GM10266 (cell line): ENCODE measurements at regions not wholly inside any gene's neighbourhood (a gene's known extent, or its start where the extent isn't known, plus 50 kb on each side); places are given as distances from the start of the nearest gene placed in this dataset.

Experiments used
- DNase-seq: peaks from one replicate; pipeline ENCODE4 v3.0.0; 2012; ENCODE audit errors: extremely low spot score
- CTCF ChIP-seq: IDR thresholded peaks from 2 replicates; pipeline ENCODE4 v1.5.1; 2012; ENCODE audit warnings: mild to moderate bottlenecking, low read depth; ENCODE audit not compliant: control insufficient read depth, insufficient read depth; ENCODE audit errors: missing control alignments

DNA sequence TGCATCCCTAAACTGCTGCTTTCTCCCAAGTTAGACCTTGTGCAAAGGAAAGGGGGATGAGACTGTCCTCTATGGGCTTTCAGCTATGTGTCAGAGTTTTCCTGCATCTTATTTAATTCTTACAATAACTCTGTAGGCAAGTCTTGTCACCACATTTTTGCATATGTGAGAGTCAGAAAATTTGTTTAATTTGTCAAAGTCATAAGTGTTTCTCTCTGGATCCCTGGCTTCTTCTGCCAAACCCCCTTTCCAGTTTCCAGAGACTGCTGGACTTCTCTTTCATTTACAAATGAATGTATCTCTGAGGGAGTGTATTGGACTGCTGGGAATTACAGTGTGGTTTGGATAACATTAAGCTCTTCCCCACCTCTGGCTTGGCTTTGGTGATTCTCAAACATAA lies 877.6 kb upstream of the SEL1L start:
- TF ChIP-seq CTCF = no peak
- DNase-seq = no peak

- no peak for DNase-seq
- TF ChIP-seq CTCF = no peak
Measured at GRCh38 chr14:82412545-82412944, 878.9 kb upstream of the SEL1L start.

GRCh38 chr14:82414853-82415539 lies 881.3 kb upstream of the SEL1L start:
- DNase-seq = no peak
- TF ChIP-seq CTCF = no peak

DNA sequence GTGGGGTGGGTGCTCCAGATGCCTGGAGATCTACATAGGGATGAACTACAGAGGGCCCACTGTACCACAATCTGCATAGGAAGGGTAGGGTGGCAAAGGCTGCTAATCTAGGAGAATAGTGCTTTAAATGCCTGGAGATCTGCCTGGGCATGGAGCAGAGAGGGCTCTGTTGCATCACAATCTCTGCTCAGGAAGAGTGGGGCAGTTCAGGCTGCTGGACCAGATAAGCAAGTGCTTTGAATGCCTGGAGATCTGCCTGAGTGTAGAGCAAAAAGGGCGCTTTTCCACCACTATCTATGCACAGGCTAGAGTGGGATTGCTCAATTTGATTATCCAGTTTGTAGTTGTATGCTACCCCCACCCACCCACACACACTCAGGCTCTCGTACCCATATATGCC lies 886.3 kb upstream of the SEL1L start:
- no peak for TF ChIP-seq CTCF
- no peak for DNase-seq

DNA sequence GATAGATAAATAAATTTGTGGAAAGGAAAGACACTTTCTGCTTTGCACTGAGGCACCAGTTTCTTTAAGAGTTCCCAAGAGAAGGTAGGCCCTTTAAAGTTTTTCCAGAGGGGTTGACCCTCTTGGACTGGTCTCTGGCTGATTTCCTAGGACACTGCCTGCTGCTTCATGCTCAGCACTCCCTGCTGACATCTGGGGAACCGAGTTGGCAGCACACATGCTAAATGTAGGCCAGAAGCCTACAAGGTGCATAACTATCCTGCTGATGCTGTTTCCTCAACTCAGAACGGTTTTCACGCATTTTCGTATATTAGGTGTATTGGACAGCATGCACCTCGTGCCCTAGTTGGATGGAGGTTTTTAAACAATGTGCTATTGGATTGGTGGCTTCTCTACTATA lies 887.2 kb upstream of the SEL1L start:
- no peak for TF ChIP-seq CTCF
- no peak for DNase-seq

- TF ChIP-seq CTCF = no peak
- no peak for DNase-seq
Measured at GRCh38 chr14:82421286-82421685, 887.6 kb upstream of the SEL1L start.

DNA sequence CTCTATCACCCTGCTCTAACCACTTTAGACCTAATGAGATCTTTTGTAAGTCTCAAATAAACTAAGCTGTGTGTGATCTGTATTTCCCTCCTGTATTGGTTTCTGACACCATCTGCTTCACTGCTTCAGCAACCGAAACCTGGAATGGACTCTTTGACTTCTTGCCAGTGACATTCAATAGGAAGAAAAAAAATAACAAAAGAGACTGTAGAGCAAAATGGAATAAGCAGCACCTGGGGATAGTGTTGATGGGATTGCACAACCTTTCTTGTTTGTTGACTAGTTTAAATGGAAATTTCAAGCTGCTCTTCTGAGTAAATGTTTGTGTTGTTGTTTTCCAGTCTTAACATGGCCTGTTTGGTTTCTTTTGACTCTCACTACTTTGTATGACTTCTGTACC lies 888.6 kb upstream of the SEL1L start:
- no peak for DNase-seq
- no peak for TF ChIP-seq CTCF
